HT1080 (cell line): ENCODE measurements at regions not wholly inside any gene's neighbourhood (a gene's known extent, or its start where the extent isn't known, plus 50 kb on each side); places are given as distances from the start of the nearest gene placed in this dataset.
"Not testable (repeated sequence)": the region's sequence is repeated elsewhere in the genome, so short reads cannot be mapped to it uniquely, and the experiment has no call there.

ENCODE experiments used
- DNase-seq: peaks from one replicate; pipeline ENCODE4 v3.0.0-alpha.2; 2015; ENCODE audit warnings: low read depth

DNA sequence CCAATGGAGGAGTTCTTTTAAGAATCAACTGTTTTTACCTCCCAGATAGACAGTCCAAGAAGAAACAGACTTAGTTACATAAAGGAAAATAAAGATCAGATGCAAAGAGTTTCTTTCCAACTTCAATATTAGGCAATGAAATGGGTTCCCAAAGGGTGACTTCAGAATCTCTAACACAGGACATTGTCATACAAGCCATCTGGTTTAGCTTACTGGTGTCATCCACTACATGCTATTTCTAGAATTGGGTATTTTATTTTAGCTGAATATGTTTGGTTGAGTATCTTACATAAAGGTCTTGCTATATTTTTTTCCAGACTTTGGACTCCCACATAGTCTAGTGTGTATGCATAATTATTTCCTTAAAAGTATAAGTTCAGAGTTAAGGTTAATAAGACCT, 162.1 kb upstream of the SLC7A11 start:
- no peak for DNase-seq

GRCh38 chr4:138401334-138401733, 159.2 kb upstream of the SLC7A11 start:
- no peak for DNase-seq

- no peak for DNase-seq
Observed at GRCh38 chr4:138400543-138400942, 158.4 kb upstream of the SLC7A11 start.

DNA sequence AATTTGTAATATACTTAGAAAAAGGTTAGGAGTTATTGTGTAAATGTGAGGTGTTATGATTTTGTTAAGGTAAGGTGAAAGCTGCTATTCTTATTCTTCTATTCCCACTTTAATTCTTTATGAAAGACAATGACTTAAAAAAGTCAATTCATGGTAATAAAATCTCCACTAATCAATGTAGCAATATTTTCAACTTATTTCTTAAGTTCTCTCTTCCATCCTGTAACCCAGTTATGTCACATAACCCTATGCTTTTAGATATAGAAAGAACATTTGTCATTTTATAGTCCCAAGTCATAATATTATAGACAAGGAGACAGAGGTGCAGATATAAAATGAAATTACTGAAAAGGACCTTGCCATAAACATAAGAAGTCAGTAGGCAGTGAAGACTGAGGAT, 157.9 kb upstream of the SLC7A11 start:
- no peak for DNase-seq

GRCh38 chr4:138399081-138399480, 156.9 kb upstream of the SLC7A11 start:
- DNase-seq, result no peak

- DNase-seq, result no peak
Observed at GRCh38 chr4:138398322-138398721, 156.2 kb upstream of the SLC7A11 start.

DNA sequence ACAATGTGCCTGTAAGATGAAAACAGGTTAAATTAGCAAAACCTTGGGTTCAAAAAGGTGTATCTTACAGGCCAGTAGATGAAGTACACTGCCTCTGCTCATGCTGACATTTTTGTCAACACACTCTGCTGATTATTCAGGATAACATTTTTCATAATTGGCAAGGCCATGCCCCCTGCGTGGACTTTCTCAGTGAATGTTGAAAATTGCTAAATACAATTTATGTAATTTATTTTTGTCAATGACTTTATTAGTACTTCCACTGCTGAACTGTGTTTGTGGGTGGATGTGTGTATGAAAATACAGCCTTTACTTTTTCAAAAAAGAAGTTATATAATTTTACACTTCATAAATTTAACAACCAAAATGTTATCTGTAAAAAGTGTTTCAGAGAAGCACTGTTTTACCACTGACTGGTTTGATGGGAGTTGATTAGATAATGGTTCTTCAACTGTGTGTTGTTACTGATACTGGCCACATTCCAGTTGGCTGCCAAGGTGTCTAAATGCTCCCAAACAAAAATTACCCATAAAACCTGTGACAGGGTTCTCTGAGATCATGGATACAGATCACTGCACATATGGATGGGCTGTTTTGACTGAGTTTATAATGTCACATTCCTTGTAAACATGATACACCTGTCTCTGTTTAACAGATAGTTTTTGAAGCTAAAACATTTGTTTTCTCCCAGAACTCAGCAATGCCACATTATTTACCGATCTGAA, 151.9 kb upstream of the SLC7A11 start:
- DNase-seq, result no peak

GRCh38 chr4:138392751-138393308, 150.7 kb upstream of the SLC7A11 start:
- DNase-seq, result no peak

GRCh38 chr4:138389976-138390685, 148.0 kb upstream of the SLC7A11 start:
- peak; percentile 69 for DNase-seq

GRCh38 chr4:138374947-138375346, 132.8 kb upstream of the SLC7A11 start:
- DNase-seq, result no peak

GRCh38 chr4:138367942-138368341, 125.8 kb upstream of the SLC7A11 start:
- DNase-seq, result no peak

DNA sequence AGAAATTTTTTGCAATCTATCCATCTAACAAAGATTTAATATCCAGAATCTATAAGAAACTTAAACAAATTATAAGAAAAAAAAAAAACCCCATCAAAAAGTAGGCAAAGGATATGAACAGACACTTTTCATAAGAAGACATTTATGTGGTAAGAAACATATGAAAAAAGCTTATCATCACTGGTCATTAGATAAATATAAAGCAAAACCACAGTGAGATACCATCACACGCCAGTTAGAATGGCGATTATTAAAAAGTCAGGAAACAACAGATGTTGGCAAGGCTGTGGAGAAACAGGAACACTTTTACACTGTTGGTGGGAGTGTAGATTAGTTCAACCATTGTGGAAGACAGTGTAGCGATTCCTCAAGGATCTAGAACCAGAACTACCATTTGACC, 110.3 kb upstream of the SLC7A11 start:
- DNase-seq, result not testable (repeated sequence)

DNA sequence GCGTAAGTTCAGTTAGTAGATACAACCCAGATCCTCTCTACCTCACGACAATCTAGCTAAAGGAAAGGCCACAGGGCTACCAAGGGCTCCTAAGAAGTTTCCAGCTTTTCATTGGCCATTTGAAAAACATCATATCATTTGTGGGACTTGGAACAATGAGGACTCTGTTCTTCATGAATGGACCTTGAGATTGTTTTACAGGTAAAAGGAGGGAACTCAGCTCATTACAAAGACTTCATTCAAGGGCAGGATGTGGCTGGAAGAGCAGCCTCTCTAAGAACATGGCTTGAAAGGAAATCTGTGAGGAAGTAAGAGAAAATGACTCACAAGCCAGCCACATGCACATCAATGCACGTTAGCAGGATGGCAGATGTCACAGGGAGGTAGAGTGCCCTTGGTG, 105.9 kb upstream of the SLC7A11 start:
- peak; percentile 97 for DNase-seq

DNA sequence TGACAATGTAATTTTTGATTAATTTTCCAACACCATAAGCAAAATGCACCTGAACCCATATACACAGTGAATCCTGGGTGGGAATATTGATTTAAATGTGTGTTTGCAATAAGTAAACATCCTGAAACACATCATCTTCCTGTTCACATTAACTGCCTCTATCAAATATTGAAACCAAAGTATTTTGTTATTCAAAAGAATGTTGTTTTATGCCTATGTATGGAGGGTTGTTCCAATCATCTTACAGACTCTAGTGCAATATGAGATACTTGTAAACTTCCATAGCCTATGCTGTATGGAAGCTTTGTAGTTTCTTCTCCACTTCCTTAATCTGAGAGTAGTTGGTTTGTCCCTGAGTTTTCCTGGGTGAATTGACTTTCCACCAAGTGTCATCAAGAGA, 105.4 kb upstream of the SLC7A11 start:
- no peak for DNase-seq

DNA sequence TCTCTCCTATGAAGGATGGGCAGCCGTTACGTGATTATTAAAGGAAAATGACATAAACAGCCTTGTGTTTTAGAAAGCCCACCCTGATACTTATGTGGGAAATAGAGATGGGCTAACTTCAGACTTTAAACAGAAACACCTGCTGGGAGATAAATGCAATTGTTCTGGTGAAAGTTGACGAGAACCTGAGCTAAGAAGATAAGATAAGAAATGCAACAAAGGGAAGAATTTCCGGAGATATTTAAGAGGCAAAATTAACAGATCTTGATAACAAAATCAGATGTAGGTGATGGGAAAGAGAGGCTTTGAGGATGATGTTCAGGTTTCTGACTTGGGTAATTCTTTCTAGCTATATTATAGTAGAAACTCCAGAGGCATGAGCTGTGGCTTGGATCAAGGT, 102.7 kb upstream of the SLC7A11 start:
- no peak for DNase-seq

DNA sequence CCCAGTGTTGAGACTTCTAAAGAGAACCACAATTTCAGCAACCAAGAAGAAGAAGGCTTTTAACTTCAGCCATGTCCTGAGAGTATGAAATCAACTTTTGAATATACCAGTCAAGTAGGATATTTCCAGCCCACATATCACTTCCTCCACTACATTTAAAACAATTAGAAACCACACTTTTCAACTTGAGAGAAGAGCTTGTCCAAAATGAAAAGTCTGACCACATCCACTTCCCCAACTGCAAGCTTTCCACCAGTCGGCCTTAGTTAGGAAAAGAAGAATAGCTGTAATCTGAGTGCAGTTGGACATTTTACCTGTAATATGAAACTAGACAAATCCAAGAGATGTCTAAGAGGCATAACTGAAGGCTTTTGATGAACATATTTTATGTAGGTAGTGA, 101.9 kb upstream of the SLC7A11 start:
- peak; percentile 14 for DNase-seq

DNA sequence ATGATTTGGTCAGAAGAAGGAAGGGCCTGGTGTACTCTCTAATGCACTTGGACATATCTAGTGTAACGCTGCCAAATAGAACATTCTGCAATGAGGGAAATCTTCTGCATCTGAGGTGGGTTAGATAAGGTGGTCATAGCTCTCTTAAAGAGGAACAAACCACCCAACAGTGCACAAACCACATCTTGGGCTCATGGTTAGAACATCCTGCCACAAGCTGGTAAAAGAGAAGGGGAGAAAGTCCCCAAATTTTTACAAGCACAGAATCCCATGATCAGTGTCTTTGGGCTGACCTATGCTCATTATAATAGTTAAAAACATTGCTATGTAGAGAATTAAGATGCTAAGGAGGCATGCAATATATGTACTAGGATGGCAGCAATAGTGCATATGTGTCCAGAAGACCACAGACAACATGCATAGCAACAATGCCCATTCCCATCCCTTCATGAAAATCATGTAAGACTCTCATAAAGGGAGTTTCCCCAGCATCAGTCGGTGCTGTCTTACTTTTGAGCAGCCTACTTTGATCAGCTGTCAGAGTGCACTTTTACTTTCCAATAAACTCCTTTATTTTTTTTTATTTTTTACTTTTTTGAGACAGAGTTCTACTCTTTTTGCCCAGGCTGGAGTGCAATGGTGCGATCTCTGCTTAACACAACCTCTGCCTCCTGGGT, 99.7 kb upstream of the SLC7A11 start:
- no peak for DNase-seq

GRCh38 chr4:138338840-138339239, 96.7 kb upstream of the SLC7A11 start:
- no peak for DNase-seq

DNA sequence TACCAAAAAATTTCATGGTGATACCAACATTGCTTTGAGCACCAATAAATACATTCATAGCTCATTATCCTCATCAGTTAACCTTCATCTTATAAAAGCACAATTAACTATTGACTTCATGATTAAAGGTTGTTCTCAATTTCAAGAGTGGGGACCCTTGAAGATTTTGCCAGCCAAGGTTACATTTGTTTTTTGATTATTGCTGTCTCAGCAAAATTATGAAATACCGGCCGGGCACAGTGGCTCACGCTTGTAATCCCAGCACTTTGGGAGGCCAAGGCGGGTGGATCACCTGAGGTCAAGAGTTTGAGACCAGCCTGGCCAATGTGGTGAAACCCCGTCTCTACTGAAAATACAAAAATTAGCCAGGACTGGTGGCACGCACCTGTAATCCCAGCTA, 96.1 kb upstream of the SLC7A11 start:
- DNase-seq, result not testable (repeated sequence)

DNA sequence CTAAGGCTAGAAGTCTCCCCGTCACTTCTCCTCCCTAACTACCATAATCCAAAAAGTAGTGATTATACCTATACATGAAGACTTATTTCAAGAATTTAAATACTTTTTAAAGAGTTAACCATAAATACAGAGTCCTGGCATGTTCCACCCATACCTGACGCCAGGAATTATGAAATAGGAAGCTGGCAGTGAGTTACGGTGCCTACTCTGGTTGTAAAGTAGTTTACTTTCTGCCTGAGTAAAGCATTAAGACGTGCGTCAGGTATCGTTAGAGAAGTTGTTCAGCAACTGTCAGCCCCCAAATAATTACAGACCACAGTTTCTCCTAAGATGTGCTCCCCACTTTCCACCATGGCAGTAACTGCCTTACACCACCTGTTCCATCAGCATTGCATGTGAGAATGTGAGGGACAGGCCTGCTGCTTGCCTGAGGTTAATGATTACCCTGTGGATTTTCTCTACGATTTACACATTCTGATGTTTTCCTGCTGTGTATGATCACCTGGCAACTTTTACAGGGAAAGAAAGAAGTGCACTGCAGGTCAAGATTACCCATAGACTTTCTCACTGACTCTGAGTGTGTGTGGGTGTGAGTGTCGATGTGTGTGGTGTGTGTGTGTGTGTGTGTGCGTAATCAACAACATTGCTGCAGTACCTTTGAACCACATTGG, 92.3 kb upstream of the SLC7A11 start:
- no peak for DNase-seq

DNA sequence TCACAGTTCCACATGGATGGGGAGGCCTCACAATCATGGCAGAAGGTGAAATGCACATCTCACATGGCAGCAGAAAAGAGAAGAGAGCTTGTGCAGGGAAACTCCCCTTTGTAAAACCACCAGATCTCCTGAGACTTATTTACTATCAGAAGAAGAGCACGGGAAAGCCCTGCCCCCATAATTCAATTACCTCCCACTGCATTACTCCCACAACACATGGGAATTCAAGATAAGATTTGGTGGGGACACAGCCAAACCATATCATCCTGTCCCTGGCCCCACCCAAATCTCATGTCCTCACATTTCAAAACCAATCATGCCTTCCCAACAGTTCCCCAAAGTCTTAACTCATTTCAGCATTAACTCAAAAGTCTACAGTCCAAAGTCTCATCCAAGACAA, 90.3 kb upstream of the SLC7A11 start:
- not testable (repeated sequence) for DNase-seq

- DNase-seq, result no peak
Observed at GRCh38 chr4:138330531-138330930, 88.4 kb upstream of the SLC7A11 start.
